Kidney (tissue), 13 donors: ENCODE measurements at regions not wholly inside any gene's neighbourhood (a gene's known extent, or its start where the extent isn't known, plus 50 kb on each side); places are given as distances from the start of the nearest gene placed in this dataset.

Experiments used
- DNase-seq, 5 donors: peaks; one replicate each; pipeline ENCODE4 v3.0.0-alpha.2; 2013 to 2020
- FAIRE-seq: peaks from 2 replicates; lab custom pipeline; 2012; peaks lifted over from hg19 to GRCh38; lab: Jason Lieb, UNC
- H3K27ac ChIP-seq, 2 donors: one replicate each; pipeline ENCODE4 v1.7.0; 2013; ENCODE audit warnings: low read depth in 2 of 2, low read length in 2 of 2, inconsistent platforms in 1 of 2
- H3K27me3 ChIP-seq: one replicate; pipeline ENCODE4 v1.7.1; 2013; ENCODE audit warnings: low read length, inconsistent platforms; ENCODE audit not compliant: control insufficient read depth, insufficient read depth
- H3K36me3 ChIP-seq, 3 donors: one replicate each; pipeline versions ENCODE4 v1.7.0 to v1.7.1; 2013; ENCODE audit warnings: low read length in 3 of 3, control low read depth in 1 of 3, inconsistent platforms in 1 of 3; ENCODE audit not compliant: insufficient read depth in 3 of 3, control insufficient read depth in 2 of 3
- H3K4me1 ChIP-seq, 3 donors: one replicate each; pipeline versions ENCODE4 v1.7.0 to v1.7.1; 2013; ENCODE audit warnings: low read length in 3 of 3, inconsistent platforms in 1 of 3, low read depth in 1 of 3; ENCODE audit not compliant: control insufficient read depth in 2 of 3, insufficient read depth in 2 of 3
- H3K4me3 ChIP-seq, 3 donors: one replicate each; pipeline versions ENCODE4 v1.7.0 to v1.8.1; 2013; ENCODE audit warnings: low read length in 3 of 3, control low read depth in 1 of 3, inconsistent platforms in 1 of 3
- H3K9ac ChIP-seq, 3 donors: one replicate each; pipeline versions ENCODE4 v1.7.0 to v1.7.1; 2013; ENCODE audit warnings: low read length in 3 of 3, control low read depth in 1 of 3, inconsistent platforms in 1 of 3
- H3K9me3 ChIP-seq, 3 donors: one replicate each; pipeline versions ENCODE4 v1.7.0 to v1.7.1; 2013; ENCODE audit warnings: low read length in 3 of 3, control low read depth in 1 of 3, inconsistent platforms in 1 of 3; ENCODE audit not compliant: control insufficient read depth in 2 of 3, insufficient read depth in 1 of 3
- intact Hi-C: fragments of 100-400 bp; cut with DNase I; formaldehyde crosslinking; loops from one replicate; pipeline ENCODE4 v1.11.1; 2022
- TF ChIP-seq, protein P1 (sequence below): IDR thresholded peaks from 3 replicates; pipeline ENCODE4 v1.5.1; 2012; ENCODE audit warnings: mild to moderate bottlenecking, moderate library complexity, borderline replicate concordance; ENCODE audit not compliant: insufficient read depth; ENCODE audit errors: extremely low read depth
- donor health status: control.
- donor health status: control.
- donor health status: control.
- donor health status: control.
- donor health status: control.
- donor health status: DM: yes; HTN: yes; CAD: no.
- donor health status: Normal renal cell carcinoma (clear cell type).

DNA sequence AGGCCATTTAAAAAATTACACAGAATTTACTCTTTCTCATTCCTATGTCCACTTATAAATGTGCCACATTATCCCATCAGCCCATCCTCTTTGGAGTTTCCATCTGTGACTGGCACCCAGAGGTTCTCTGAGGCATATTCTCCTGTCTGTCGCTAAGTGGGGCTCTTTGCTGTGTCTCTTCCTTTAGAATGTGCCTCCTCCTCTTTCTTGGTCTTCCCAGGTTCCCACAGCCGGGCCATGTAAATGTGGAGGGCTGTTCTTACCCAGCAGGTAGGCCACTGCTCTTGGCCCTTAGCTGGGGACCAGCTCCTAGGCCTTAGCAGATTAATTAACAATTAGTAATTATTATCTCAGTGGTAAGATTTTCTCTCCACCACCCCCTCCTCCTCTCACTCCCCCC, 167.0 kb downstream of the INSIG2 start:
- Histone ChIP-seq H3K4me3 (no peak overlapping the region), H3K36me3 (no peaks in the 10 kb centered on the region), H3K27ac (no peak overlapping the region), H3K9me3 (peaks cover 0 to 2% (median 0%) of the 10 kb centered on the region in 3 donors), H3K4me1 (no peaks in the 10 kb centered on the region), H3K9ac (no peak overlapping the region), H3K27me3 (no peaks in the 10 kb centered on the region)
- no peak for DNase-seq
- TF ChIP-seq, protein P1, sequence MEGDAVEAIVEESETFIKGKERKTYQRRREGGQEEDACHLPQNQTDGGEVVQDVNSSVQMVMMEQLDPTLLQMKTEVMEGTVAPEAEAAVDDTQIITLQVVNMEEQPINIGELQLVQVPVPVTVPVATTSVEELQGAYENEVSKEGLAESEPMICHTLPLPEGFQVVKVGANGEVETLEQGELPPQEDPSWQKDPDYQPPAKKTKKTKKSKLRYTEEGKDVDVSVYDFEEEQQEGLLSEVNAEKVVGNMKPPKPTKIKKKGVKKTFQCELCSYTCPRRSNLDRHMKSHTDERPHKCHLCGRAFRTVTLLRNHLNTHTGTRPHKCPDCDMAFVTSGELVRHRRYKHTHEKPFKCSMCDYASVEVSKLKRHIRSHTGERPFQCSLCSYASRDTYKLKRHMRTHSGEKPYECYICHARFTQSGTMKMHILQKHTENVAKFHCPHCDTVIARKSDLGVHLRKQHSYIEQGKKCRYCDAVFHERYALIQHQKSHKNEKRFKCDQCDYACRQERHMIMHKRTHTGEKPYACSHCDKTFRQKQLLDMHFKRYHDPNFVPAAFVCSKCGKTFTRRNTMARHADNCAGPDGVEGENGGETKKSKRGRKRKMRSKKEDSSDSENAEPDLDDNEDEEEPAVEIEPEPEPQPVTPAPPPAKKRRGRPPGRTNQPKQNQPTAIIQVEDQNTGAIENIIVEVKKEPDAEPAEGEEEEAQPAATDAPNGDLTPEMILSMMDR, result no peak
- intact Hi-C loops, result no loop called here
- no peak for FAIRE-seq

DNA sequence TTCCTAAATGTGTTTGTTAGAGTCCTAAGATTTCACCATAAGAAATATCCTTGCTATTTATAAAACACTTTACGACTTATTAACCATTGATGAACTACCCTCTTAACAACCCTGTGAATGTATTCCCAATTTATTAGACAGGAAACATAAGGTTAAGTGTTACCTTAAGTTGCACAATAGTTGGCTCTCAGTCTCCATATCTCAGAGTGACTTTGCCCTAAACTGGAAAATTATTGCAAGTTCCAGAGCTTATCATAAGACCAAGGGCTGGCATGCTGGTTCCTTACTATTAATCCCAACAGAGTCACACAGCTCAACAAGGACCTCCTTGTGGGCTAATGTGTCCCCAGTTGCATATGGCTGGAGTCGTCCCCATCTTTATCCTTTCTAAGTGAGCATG, 165.8 kb downstream of the INSIG2 start:
- Histone ChIP-seq H3K9me3 (peaks cover 0 to 2% (median 0%) of the 10 kb centered on the region in 3 donors), H3K36me3 (no peaks in the 10 kb centered on the region), H3K4me3 (no peak overlapping the region), H3K27ac (no peak overlapping the region), H3K4me1 (no peaks in the 10 kb centered on the region), H3K9ac (no peak overlapping the region), H3K27me3 (no peaks in the 10 kb centered on the region)
- FAIRE-seq (no peak), DNase-seq (no peak)
- intact Hi-C loops, result no loop called here
- TF ChIP-seq, protein P1, result no peak

DNA sequence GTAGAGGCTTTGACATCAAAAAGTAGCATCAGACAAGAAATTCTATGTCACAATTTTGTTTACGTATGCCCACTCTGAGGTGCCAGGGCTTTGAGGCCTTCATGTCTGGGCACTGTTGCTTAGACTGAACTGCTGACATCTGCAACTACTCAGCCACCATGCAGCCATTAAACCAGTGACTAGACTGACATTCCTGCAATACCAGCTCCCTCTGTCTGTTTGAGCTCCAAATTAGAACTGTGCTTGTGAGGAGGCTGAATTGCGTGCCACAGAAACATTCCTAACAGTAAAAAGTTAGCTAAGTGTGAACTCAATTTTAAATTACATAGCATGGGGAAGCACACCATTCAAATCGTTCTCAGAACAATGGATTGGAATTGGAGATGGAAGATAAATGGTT, 163.2 kb downstream of the INSIG2 start:
- no peak overlapping the region for H3K4me3 ChIP-seq
- H3K27ac ChIP-seq, result no peak overlapping the region
- no peaks in the 10 kb centered on the region for H3K27me3 ChIP-seq
- intact Hi-C loops, result no loop called here
- DNase-seq (peak in 3 of 5 donors; percentile 46 to 68 (median 55)), FAIRE-seq (no peak)
- no peaks in the 10 kb centered on the region for H3K9me3 ChIP-seq
- TF ChIP-seq, protein P1, result no peak
- H3K9ac ChIP-seq, result no peak overlapping the region
- H3K36me3 ChIP-seq, result no peaks in the 10 kb centered on the region
- no peaks in the 10 kb centered on the region for H3K4me1 ChIP-seq

DNA sequence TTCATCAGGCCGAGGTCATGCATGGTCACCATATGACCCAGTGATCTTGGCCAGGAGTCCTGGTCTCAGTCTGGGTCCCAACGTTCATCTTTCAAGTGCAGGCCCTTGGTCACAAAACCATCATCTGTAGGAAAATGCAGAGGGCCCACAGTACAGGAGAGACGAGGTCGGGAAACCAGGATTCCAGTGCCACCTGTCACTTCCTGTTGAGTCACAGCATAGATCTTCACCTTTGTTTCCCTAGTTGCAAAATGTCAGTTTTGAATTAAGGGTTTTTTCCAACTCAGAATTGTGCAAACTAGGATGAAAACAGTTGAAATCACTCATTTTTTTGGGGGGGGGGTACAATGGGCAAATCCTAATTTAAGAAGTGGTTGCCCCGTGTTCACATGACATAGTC, 162.2 kb downstream of the INSIG2 start:
- TF ChIP-seq, protein P1, result no peak
- H3K9me3 ChIP-seq, result no peaks in the 10 kb centered on the region
- FAIRE-seq (no peak), DNase-seq (no peak)
- no peaks in the 10 kb centered on the region for H3K27me3 ChIP-seq
- H3K4me1 ChIP-seq, result no peaks in the 10 kb centered on the region
- H3K36me3 ChIP-seq, result no peaks in the 10 kb centered on the region
- H3K9ac ChIP-seq, result no peak overlapping the region
- intact Hi-C loops, result no loop called here
- H3K27ac ChIP-seq, result no peak overlapping the region
- H3K4me3 ChIP-seq, result no peak overlapping the region
